GM20431 (cell line): ENCODE measurements at regions not wholly inside any gene's neighbourhood (a gene's known extent, or its start where the extent isn't known, plus 50 kb on each side); places are given as distances from the start of the nearest gene placed in this dataset.

Experiments
- in situ Hi-C: fragments of 300-500 bp; cut with MseI, MboI; formaldehyde crosslinking; loops from one replicate; pipeline ENCODE4 v1.15.0; 2020; ENCODE audit warnings: low sequenced_read_pairs; ENCODE audit not compliant: unreplicated experiment

DNA sequence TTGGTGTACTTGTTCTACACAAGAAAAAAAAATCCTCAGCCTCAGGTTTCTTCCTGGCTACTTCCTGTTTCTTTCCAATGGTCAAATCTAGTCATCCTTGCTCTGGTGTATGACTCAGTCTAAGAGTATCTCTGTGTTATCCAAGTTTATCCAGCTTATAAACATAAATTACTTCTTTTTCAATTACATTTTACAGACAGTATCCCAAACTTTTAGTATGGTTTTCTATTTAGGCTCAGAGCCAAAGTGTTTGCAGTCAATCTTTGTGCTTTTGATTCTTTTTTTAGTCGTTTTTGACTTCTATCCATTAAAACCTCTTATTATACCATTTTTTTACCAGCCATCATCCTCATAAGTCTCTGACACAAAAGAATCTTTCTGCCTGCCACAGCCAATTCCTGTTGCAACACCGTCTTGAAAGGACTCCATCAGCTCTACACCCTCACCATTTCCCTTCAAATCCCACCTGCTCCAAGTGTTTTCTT lies 294.6 kb downstream of the PTEN start:
- in situ Hi-C loops = no loop called here

GRCh38 chr10:88158526-88159122 lies 295.2 kb downstream of the PTEN start:
- in situ Hi-C loops = no loop called here

GRCh38 chr10:88159127-88159829 lies 295.9 kb downstream of the PTEN start:
- in situ Hi-C loops = no loop called here

DNA sequence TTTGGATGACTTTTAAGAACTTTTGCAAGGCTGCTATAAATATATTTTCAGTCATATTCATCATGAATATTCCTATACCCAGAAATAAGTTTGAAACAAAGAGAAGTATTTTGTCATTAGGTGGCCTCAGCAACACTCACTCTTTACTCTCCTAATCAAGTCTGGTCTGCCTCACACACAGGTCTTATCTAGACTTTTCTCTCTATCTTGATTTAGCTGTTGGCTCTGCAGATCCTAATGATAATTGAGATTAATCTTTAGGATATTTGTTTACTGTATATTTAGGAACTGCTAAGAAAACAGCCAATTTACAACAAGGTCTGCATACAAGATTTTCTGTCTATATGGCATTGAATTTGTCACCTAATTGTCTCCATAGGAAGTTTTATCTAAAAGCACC lies 297.6 kb downstream of the PTEN start:
- in situ Hi-C loops = no loop called here

- in situ Hi-C loops = no loop called here
Measured at GRCh38 chr10:88161756-88162155, 298.3 kb downstream of the PTEN start.

- in situ Hi-C loops = no loop called here
Measured at GRCh38 chr10:88162852-88163251, 299.4 kb downstream of the PTEN start.

- in situ Hi-C loops = no loop called here
Measured at GRCh38 chr10:88163572-88163971, 300.1 kb downstream of the PTEN start.

DNA sequence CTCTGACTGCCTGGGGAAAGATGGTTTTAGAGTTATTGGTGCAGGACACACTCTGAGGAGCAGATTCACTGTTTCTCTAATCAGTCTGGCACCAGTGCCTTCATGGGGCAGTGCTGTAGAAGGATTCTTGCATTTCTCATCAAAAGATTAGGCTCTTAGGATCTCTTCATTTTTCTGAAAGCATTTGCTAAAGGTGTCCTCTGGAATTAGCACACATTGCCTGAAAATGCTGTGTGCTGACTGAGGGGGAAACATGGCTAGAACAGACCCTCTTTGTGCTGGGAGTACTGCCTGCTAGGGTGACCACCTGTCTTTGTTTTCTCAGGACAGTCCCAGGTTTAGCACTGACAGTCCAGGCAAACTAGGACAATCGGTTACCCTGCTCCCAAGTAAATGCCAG lies 301.0 kb downstream of the PTEN start:
- in situ Hi-C loops = no loop called here

DNA sequence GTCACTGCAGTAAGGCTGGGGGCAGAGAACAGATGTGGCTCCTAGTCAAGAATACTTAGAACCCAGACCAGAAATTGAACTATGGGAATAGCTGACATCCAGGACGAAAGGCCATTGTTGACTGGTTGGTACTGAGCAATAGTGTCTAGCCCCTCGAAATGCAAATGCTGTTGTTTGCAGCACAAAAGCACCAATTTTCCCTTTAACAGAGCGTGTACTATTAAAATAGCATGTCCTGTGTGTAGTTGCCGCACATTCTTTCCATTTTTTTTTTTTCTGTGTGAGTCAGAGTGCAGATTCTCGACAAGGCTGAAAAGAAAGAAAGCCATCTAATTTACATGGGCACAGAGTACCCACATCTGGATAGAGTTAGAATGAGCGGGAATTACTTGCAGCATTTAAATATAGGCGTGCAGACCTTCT lies 302.4 kb downstream of the PTEN start:
- in situ Hi-C loops = no loop called here

DNA sequence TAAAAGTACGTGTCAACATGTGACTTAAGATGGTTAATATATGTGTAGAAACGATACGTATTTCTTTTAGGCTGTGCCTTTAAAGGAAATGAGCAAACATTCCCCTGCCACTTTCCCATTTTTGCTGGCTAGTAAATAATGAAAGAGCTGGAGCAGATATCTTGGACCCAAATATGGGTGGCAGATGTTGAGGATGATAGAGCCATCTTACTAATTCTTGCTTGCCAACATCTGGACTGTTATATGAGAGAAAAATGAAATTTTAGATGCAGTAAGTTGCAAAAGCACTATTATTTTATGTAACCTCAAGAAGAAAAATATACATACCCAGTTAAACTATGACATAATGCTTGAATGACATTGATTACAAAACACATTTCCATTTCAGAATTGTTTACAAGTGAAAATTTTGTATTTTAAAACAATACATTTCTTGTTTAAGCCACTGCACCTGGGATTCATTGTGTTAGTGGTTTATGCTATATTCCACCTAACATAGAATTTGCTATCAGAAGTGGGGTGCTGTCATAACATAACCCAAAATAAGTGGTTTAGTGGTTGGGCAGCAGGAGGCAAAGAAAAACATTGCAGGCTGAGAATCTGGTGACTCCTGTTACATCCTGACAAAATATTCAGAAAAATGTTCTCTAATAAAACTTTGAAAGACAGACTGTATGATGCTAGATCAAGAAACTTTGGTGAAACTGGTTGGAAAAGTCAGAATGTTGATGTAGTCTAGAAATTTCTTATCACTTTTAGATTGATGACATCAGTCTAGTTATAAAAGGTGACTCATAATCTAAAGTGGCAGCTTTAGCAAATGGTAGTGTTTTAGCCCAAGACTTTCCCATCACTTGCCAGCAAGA lies 305.0 kb downstream of the PTEN start:
- in situ Hi-C loops = no loop called here

- in situ Hi-C loops = no loop called here
Measured at GRCh38 chr10:88169037-88169319, 305.6 kb downstream of the PTEN start.

GRCh38 chr10:88170628-88171027 lies 307.2 kb downstream of the PTEN start:
- in situ Hi-C loops = no loop called here

DNA sequence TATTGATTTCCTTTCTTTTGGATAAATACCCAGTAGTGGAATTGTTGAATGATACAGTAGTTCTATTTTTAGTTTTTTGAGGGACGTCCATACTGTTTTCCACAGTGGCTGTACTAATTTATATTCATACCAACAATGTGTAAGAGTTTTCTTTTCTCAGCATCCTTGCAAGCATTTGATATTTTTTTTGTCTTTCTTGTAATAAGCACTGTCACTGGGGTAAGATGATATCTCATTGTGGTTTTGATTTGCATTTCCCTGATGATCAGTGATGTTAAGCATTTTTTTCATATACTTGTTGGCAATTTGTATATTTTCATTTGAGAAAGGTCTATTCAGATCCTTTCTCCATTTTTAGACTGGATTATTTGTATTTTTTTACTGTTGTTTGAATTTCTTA lies 308.7 kb downstream of the PTEN start:
- in situ Hi-C loops = no loop called here

DNA sequence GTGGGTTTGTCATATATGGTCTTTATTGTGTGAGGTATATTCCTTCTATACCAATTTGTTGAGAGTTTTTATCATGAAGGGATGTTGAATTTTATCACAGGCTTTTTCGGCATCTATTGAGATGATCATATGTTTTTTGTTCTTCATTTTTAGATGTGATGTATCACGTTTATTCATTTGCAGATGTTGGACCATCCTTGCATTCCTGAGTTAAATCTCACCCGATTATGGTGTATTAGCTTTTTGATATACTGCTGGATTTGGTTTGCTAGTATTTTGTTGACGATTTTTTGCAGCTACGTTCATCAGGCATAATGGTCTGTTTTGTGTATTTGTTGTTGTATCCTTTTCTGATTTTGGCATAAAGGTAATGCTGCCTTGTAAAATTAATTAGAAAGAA lies 311.0 kb downstream of the PTEN start:
- in situ Hi-C loops = no loop called here

DNA sequence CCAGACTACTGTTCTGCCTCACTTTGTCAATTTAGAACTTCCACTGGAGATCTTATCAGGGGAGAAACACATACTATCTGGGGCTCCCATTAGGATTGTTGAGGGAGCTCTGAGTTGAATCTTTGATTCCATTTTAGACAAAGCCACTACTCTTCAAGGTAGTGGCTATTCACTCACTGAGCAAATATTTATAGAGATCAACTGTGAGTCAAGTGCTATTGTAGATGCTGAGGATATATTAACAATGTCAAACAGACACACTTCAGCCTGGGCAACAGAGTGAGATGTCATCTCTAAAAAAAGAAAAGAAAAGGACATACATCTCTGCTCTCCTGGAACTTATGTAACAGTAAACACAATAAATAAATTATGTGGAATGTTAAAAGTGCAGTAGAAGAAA lies 315.3 kb downstream of the PTEN start:
- in situ Hi-C loops = no loop called here

GRCh38 chr10:88179831-88180230 lies 316.4 kb downstream of the PTEN start:
- in situ Hi-C loops = no loop called here

DNA sequence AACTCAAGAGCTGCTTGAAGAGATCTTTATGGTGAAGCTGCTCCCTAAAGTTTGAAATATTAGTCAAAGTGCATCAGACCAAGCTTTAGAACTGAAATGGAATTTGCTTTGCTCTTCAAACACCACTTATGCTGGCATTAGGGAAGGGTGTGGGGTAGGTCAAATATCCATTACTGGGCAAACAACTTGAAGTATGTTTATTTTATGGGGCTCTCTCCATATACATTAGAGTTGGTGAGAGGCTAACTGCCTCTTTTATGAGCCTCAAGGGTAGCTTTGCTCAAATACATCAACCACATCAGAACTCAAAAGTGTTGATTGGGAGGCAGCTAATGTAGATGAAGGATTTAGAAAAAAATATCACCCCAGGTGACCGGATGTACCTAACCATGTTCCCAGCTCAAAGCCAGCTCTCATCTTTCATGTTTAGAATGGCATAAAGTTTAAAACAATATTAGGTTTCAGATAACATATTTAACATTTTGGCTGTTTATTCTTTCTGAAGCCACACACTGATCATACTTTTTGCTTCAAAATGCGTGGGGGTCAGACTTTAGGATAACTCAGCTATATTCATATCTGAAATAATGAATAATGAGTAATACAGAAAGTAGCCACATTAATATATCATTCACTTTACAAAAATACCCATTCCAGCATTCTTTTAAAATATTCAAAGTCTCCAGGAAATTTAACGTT lies 318.6 kb downstream of the PTEN start:
- in situ Hi-C loops = no loop called here

DNA sequence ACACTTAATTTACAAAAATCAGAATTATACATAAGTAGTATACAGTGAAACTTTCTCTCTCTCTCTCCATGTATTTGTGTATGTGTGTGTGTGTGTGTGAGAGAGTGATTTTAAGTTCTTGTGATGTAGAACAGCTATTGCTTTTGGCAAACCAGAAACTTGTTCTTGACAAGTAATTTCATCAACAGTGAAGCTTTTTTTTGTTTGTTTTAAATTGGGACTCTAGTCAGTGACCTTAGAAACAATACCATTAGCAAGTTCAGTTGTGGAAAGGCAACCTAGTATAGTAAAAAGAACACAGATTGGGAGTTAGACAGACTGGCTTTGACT lies 319.1 kb downstream of the PTEN start:
- in situ Hi-C loops = no loop called here

GRCh38 chr10:88184543-88185297 lies 321.3 kb downstream of the PTEN start:
- in situ Hi-C loops = no loop called here

- in situ Hi-C loops = no loop called here
Measured at GRCh38 chr10:88185830-88186229, 322.4 kb downstream of the PTEN start.
